HG03558 (cell line): ENCODE measurements at regions not wholly inside any gene's neighbourhood (a gene's known extent, or its start where the extent isn't known, plus 50 kb on each side); places are given as distances from the start of the nearest gene placed in this dataset.

Experiments used
- ATAC-seq: cut with Tn5 transposase; IDR thresholded peaks from one replicate; pipeline ENCODE4 v1.9.1; 2021; ENCODE audit warnings: moderate number of reproducible peaks; ENCODE audit not compliant: unreplicated experiment; ENCODE audit errors: extremely low read depth

GRCh38 chr3:132231633-132232032, 85.6 kb upstream of the ACP3 start:
- no peak for ATAC-seq

GRCh38 chr3:132232231-132232792, 84.9 kb upstream of the ACP3 start:
- no peak for ATAC-seq

GRCh38 chr3:132236701-132237651, 80.2 kb upstream of the ACP3 start:
- ATAC-seq, result peak; percentile 49

- ATAC-seq, result no peak
Measured at GRCh38 chr3:132237652-132238032, 79.6 kb upstream of the ACP3 start.

GRCh38 chr3:132239587-132239986, 77.6 kb upstream of the ACP3 start:
- no peak for ATAC-seq

GRCh38 chr3:132241776-132242514, 75.3 kb upstream of the ACP3 start:
- ATAC-seq, result no peak

GRCh38 chr3:132242790-132243189, 74.4 kb upstream of the ACP3 start:
- no peak for ATAC-seq

- no peak for ATAC-seq
Measured at GRCh38 chr3:132245552-132246142, 71.6 kb upstream of the ACP3 start.

- ATAC-seq, result no peak
Measured at GRCh38 chr3:132246212-132246611, 71.0 kb upstream of the ACP3 start.

- no peak for ATAC-seq
Measured at GRCh38 chr3:132247211-132247610, 70.0 kb upstream of the ACP3 start.

- no peak for ATAC-seq
Measured at GRCh38 chr3:132248490-132248889, 68.7 kb upstream of the ACP3 start.

- no peak for ATAC-seq
Measured at GRCh38 chr3:132253262-132253878, 63.8 kb upstream of the ACP3 start.

GRCh38 chr3:132254076-132254755, 63.0 kb upstream of the ACP3 start:
- no peak for ATAC-seq

- ATAC-seq, result no peak
Measured at GRCh38 chr3:132255041-132255745, 62.0 kb upstream of the ACP3 start.

GRCh38 chr3:132256989-132257388, 60.2 kb upstream of the ACP3 start:
- no peak for ATAC-seq

GRCh38 chr3:132261506-132261905, 55.7 kb upstream of the ACP3 start:
- no peak for ATAC-seq

- no peak for ATAC-seq
Measured at GRCh38 chr3:132262305-132262704, 54.9 kb upstream of the ACP3 start.

- ATAC-seq, result no peak
Measured at GRCh38 chr3:132262956-132263355, 54.3 kb upstream of the ACP3 start.

- ATAC-seq, result no peak
Measured at GRCh38 chr3:132265028-132265427, 52.2 kb upstream of the ACP3 start.
